ENCODE measurements at regions not wholly inside any gene's neighbourhood (a gene's known extent, or its start where the extent isn't known, plus 50 kb on each side); places are given as distances from the start of the nearest gene placed in this dataset.

GRCh38 chr1:25035523-25036116 lies 105.5 kb upstream of the RUNX3 start:
- Histone ChIP-seq H3K9ac (ENCODE audit: low read depth, low read length) (no peak overlapping the region), H3K4me1 (ENCODE audit: control insufficient read depth, insufficient read depth, low read length) (no peaks in the 10 kb centered on the region), H3K27me3 (ENCODE audit: control insufficient read depth, insufficient read depth, low read length) (no peaks in the 10 kb centered on the region), H3K9me3 (ENCODE audit: control insufficient read depth, insufficient read depth, low read length) (no peaks in the 10 kb centered on the region), H3K36me3 (ENCODE audit: control insufficient read depth, insufficient read depth, low read length) (no peaks in the 10 kb centered on the region), H3K27ac (ENCODE audit: low read depth, low read length) (no peak overlapping the region), H3K4me3 (ENCODE audit: low read depth, low read length) (no peak overlapping the region)

- Histone ChIP-seq H3K36me3 (ENCODE audit: control insufficient read depth, insufficient read depth, low read length) (no peaks in the 10 kb centered on the region), H3K9ac (ENCODE audit: low read depth, low read length) (no peak overlapping the region), H3K4me3 (ENCODE audit: low read depth, low read length) (no peak overlapping the region), H3K9me3 (ENCODE audit: control insufficient read depth, insufficient read depth, low read length) (no peaks in the 10 kb centered on the region), H3K27me3 (ENCODE audit: control insufficient read depth, insufficient read depth, low read length) (no peaks in the 10 kb centered on the region), H3K4me1 (ENCODE audit: control insufficient read depth, insufficient read depth, low read length) (no peaks in the 10 kb centered on the region), H3K27ac (ENCODE audit: low read depth, low read length) (no peak overlapping the region)
Measured at GRCh38 chr1:25034736-25035522, 104.9 kb upstream of the RUNX3 start.

GRCh38 chr1:25033828-25034705 lies 104.0 kb upstream of the RUNX3 start:
- Histone ChIP-seq H3K27me3 (ENCODE audit: control insufficient read depth, insufficient read depth, low read length) (no peaks in the 10 kb centered on the region), H3K4me3 (ENCODE audit: low read depth, low read length) (no peak overlapping the region), H3K9ac (ENCODE audit: low read depth, low read length) (no peak overlapping the region), H3K9me3 (ENCODE audit: control insufficient read depth, insufficient read depth, low read length) (no peaks in the 10 kb centered on the region), H3K4me1 (ENCODE audit: control insufficient read depth, insufficient read depth, low read length) (no peaks in the 10 kb centered on the region), H3K27ac (ENCODE audit: low read depth, low read length) (no peak overlapping the region), H3K36me3 (ENCODE audit: control insufficient read depth, insufficient read depth, low read length) (no peaks in the 10 kb centered on the region)

- Histone ChIP-seq H3K4me1 (ENCODE audit: control insufficient read depth, insufficient read depth, low read length) (no peaks in the 10 kb centered on the region), H3K9me3 (ENCODE audit: control insufficient read depth, insufficient read depth, low read length) (no peaks in the 10 kb centered on the region), H3K9ac (ENCODE audit: low read depth, low read length) (no peak overlapping the region), H3K4me3 (ENCODE audit: low read depth, low read length) (no peak overlapping the region), H3K27ac (ENCODE audit: low read depth, low read length) (no peak overlapping the region), H3K36me3 (ENCODE audit: control insufficient read depth, insufficient read depth, low read length) (no peaks in the 10 kb centered on the region), H3K27me3 (ENCODE audit: control insufficient read depth, insufficient read depth, low read length) (no peaks in the 10 kb centered on the region)
Measured at GRCh38 chr1:25033030-25033827, 103.2 kb upstream of the RUNX3 start.

GRCh38 chr1:25031966-25032667 lies 102.0 kb upstream of the RUNX3 start:
- H3K4me3 ChIP-seq (ENCODE audit: low read depth, low read length) = no peak overlapping the region
- H3K4me1 ChIP-seq (ENCODE audit: control insufficient read depth, insufficient read depth, low read length) = peaks cover 4% of the 10 kb centered on the region
- H3K9me3 ChIP-seq (ENCODE audit: control insufficient read depth, insufficient read depth, low read length) = no peaks in the 10 kb centered on the region
- H3K27ac ChIP-seq (ENCODE audit: low read depth, low read length) = no peak overlapping the region
- no peaks in the 10 kb centered on the region for H3K36me3 ChIP-seq (ENCODE audit: control insufficient read depth, insufficient read depth, low read length)
- H3K27me3 ChIP-seq (ENCODE audit: control insufficient read depth, insufficient read depth, low read length) = no peaks in the 10 kb centered on the region
- H3K9ac ChIP-seq (ENCODE audit: low read depth, low read length) = no peak overlapping the region

GRCh38 chr1:25031601-25031965 lies 101.5 kb upstream of the RUNX3 start:
- Histone ChIP-seq H3K9ac (ENCODE audit: low read depth, low read length) (no peak overlapping the region), H3K36me3 (ENCODE audit: control insufficient read depth, insufficient read depth, low read length) (no peaks in the 10 kb centered on the region), H3K27ac (ENCODE audit: low read depth, low read length) (no peak overlapping the region), H3K27me3 (ENCODE audit: control insufficient read depth, insufficient read depth, low read length) (no peaks in the 10 kb centered on the region), H3K4me3 (ENCODE audit: low read depth, low read length) (no peak overlapping the region), H3K9me3 (ENCODE audit: control insufficient read depth, insufficient read depth, low read length) (no peaks in the 10 kb centered on the region), H3K4me1 (ENCODE audit: control insufficient read depth, insufficient read depth, low read length) (peaks cover 9% of the 10 kb centered on the region)

GRCh38 chr1:25030674-25031589 lies 100.9 kb upstream of the RUNX3 start:
- H3K4me1 ChIP-seq (ENCODE audit: control insufficient read depth, insufficient read depth, low read length) = peaks cover 13% of the 10 kb centered on the region
- no peak overlapping the region for H3K4me3 ChIP-seq (ENCODE audit: low read depth, low read length)
- H3K9me3 ChIP-seq (ENCODE audit: control insufficient read depth, insufficient read depth, low read length) = no peaks in the 10 kb centered on the region
- H3K27me3 ChIP-seq (ENCODE audit: control insufficient read depth, insufficient read depth, low read length) = no peaks in the 10 kb centered on the region
- H3K36me3 ChIP-seq (ENCODE audit: control insufficient read depth, insufficient read depth, low read length) = no peaks in the 10 kb centered on the region
- no peak overlapping the region for H3K9ac ChIP-seq (ENCODE audit: low read depth, low read length)
- no peak overlapping the region for H3K27ac ChIP-seq (ENCODE audit: low read depth, low read length)

- Histone ChIP-seq H3K9me3 (ENCODE audit: control insufficient read depth, insufficient read depth, low read length) (no peaks in the 10 kb centered on the region), H3K4me1 (ENCODE audit: control insufficient read depth, insufficient read depth, low read length) (peaks cover 13% of the 10 kb centered on the region), H3K27me3 (ENCODE audit: control insufficient read depth, insufficient read depth, low read length) (no peaks in the 10 kb centered on the region), H3K36me3 (ENCODE audit: control insufficient read depth, insufficient read depth, low read length) (no peaks in the 10 kb centered on the region), H3K27ac (ENCODE audit: low read depth, low read length) (no peak overlapping the region), H3K9ac (ENCODE audit: low read depth, low read length) (no peak overlapping the region), H3K4me3 (ENCODE audit: low read depth, low read length) (no peak overlapping the region)
Measured at GRCh38 chr1:25030012-25030411, 99.9 kb upstream of the RUNX3 start.

GRCh38 chr1:25028907-25029599 lies 99.0 kb upstream of the RUNX3 start:
- H3K36me3 ChIP-seq (ENCODE audit: control insufficient read depth, insufficient read depth, low read length) = no peaks in the 10 kb centered on the region
- H3K9me3 ChIP-seq (ENCODE audit: control insufficient read depth, insufficient read depth, low read length) = no peaks in the 10 kb centered on the region
- no peak overlapping the region for H3K27ac ChIP-seq (ENCODE audit: low read depth, low read length)
- H3K9ac ChIP-seq (ENCODE audit: low read depth, low read length) = no peak overlapping the region
- no peak overlapping the region for H3K4me3 ChIP-seq (ENCODE audit: low read depth, low read length)
- peaks cover 13% of the 10 kb centered on the region for H3K4me1 ChIP-seq (ENCODE audit: control insufficient read depth, insufficient read depth, low read length)
- H3K27me3 ChIP-seq (ENCODE audit: control insufficient read depth, insufficient read depth, low read length) = no peaks in the 10 kb centered on the region
